Kasumi-1 (cell line): ENCODE measurements at regions not wholly inside any gene's neighbourhood (a gene's known extent, or its start where the extent isn't known, plus 50 kb on each side); places are given as distances from the start of the nearest gene placed in this dataset.
A peak's percentile ranks its signal among the peaks of the same experiment; 100 is the strongest.

ENCODE experiments used
- DNase-seq, 2 experiments: peaks; one replicate each; lab custom pipeline; 2025; lab: John Stamatoyannopoulos, UW

- peak in 1 of 2 experiments; percentile 11 for DNase-seq
These were observed 2123.1 kb upstream of the TENM3 start for GRCh38 chr4:180120068-180120467.

GRCh38 chr4:180134091-180134866 is 2108.9 kb upstream of the TENM3 start:
- DNase-seq: no peak

- no peak for DNase-seq
These were observed 2101.5 kb upstream of the TENM3 start for GRCh38 chr4:180141734-180142133.

- DNase-seq: no peak
These were observed 2094.5 kb upstream of the TENM3 start for GRCh38 chr4:180148737-180149136.

- DNase-seq: peak; percentile 45 to 76
These were observed 2092.4 kb upstream of the TENM3 start for GRCh38 chr4:180150818-180151217.

GRCh38 chr4:180152831-180153230 is 2090.4 kb upstream of the TENM3 start:
- DNase-seq: no peak

- DNase-seq: no peak
These were observed 2089.6 kb upstream of the TENM3 start for GRCh38 chr4:180153587-180153986.

GRCh38 chr4:180156684-180157083 is 2086.5 kb upstream of the TENM3 start:
- no peak for DNase-seq

GRCh38 chr4:180160195-180160983 is 2082.8 kb upstream of the TENM3 start:
- DNase-seq: no peak

- no peak for DNase-seq
These were observed 2078.4 kb upstream of the TENM3 start for GRCh38 chr4:180164799-180165198.

GRCh38 chr4:180169394-180169793 is 2073.8 kb upstream of the TENM3 start:
- peak; percentile 35 to 50 for DNase-seq

- no peak for DNase-seq
These were observed 2073.2 kb upstream of the TENM3 start for GRCh38 chr4:180169966-180170365.

- no peak for DNase-seq
These were observed 2064.1 kb upstream of the TENM3 start for GRCh38 chr4:180179146-180179545.

- DNase-seq: no peak
These were observed 2053.5 kb upstream of the TENM3 start for GRCh38 chr4:180189666-180190065.

GRCh38 chr4:180190382-180190781 is 2052.8 kb upstream of the TENM3 start:
- no peak for DNase-seq

GRCh38 chr4:180197471-180197870 is 2045.7 kb upstream of the TENM3 start:
- DNase-seq: no peak

- no peak for DNase-seq
These were observed 2039.9 kb upstream of the TENM3 start for GRCh38 chr4:180203349-180203748.

GRCh38 chr4:180205276-180205675 is 2037.9 kb upstream of the TENM3 start:
- no peak for DNase-seq

GRCh38 chr4:180207921-180208320 is 2035.3 kb upstream of the TENM3 start:
- no peak for DNase-seq

GRCh38 chr4:180217070-180217469 is 2026.1 kb upstream of the TENM3 start:
- no peak for DNase-seq

GRCh38 chr4:180219080-180219479 is 2024.1 kb upstream of the TENM3 start:
- no peak for DNase-seq

- DNase-seq: no peak
These were observed 2017.2 kb upstream of the TENM3 start for GRCh38 chr4:180225977-180226376.

GRCh38 chr4:180234730-180235129 is 2008.5 kb upstream of the TENM3 start:
- DNase-seq: peak; percentile 63 to 64
